ENCODE measurements at regions not wholly inside any gene's neighbourhood (a gene's known extent, or its start where the extent isn't known, plus 50 kb on each side); places are given as distances from the start of the nearest gene placed in this dataset.
"Not testable (repeated sequence)": the region's sequence is repeated elsewhere in the genome, so short reads cannot be mapped to it uniquely, and the experiment has no call there.

DNA sequence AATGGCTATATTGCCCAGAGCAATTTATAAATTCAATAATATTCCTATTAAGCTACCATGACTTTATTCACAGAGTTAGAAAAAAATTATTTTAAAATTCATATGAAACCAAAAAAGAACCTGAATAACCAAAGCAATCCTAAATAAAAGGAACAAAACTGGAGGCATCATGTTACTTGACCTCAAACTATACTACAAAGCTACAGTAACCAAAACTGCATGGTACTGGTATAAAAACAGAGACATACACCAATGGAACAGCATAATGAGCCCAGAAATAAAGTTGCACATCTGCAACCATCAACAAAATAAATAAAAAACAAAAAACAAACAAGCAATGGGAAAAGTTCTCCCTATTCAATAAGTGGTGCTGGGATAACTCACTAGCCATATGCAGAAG, 203.2 kb downstream of the RGS9 start:
- DNase-seq (no peak), ATAC-seq (no peak)
- intact Hi-C loops (cut with DNase I, micrococcal nuclease): no loop called here

- peak; percentile 31 for ATAC-seq
- no peak for DNase-seq
- intact Hi-C loops (cut with DNase I, micrococcal nuclease): no loop called here
Observed at GRCh38 chr17:65334406-65334805, 197.2 kb downstream of the RGS9 start.

DNA sequence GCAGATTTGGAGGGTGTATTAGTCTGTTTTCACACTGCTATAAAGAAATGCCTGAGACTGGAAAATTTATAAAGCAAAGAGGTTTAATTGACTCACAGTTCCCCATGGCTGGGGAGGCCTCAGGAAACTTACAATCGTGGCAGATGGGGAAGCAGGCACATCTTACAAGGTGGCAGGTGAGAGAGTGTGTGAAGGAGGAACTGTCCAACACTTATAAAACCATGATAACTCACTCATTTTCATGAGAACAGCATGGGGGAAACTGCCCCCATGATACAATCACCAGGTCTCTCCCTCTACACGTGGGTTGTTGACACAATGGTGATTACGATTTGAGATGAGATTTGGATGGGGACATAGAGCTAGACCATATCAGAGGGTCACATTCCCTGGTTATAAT, 195.6 kb downstream of the RGS9 start:
- intact Hi-C loops (cut with DNase I, micrococcal nuclease): no loop called here
- ATAC-seq (no peak), DNase-seq (no peak)

DNA sequence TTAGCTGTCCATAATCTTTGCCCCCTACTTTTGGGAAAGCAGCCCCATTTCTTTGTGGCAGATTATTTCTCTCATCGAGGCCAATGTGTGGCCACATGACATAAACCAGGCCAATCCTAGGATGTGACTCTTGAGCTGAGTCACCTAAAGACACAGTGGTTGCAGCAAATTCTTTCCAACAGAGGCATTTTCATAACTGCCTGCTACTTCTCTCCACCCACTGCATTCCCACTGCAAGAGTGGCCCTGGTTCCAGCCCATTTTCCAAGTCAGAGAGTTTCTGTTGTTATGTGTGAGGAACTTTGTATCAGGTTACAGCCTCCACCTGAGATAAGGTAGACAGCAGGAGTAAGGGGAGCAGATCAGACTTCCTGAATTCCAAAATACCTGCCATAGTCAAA, 195.2 kb downstream of the RGS9 start:
- ATAC-seq: no peak
- no peak for DNase-seq
- intact Hi-C loops (cut with DNase I, micrococcal nuclease): no loop called here

GRCh38 chr17:65328567-65328966, 191.4 kb downstream of the RGS9 start:
- intact Hi-C loops (cut with DNase I, micrococcal nuclease): no loop called here
- DNase-seq: peak; percentile 15 to 53
- peak; percentile 92 for ATAC-seq

GRCh38 chr17:65324611-65325342, 187.6 kb downstream of the RGS9 start:
- intact Hi-C loops (cut with DNase I, micrococcal nuclease): no loop called here
- ATAC-seq (no peak), DNase-seq (no peak)

DNA sequence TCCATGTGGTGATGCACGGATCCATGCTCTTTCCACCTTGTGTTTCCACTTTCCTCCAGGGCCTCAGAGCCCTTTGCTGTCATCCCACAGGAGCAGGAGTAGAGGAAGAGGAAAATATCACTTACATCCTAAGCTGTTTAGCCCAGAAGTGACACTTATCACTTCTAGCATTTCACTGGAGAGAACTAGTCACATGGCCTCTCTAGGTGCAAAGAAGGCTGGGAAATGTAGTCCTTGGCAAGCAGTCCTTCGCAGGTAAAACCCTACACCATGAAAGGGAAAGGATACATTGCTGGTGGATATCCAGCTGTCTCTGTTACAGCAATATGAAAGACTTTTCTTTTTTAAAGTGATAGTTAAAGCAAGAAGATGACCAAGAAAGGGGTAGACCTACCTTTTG, 185.9 kb downstream of the RGS9 start:
- DNase-seq (no peak), ATAC-seq (no peak)
- intact Hi-C loops (cut with DNase I, micrococcal nuclease): no loop called here

GRCh38 chr17:65320820-65321219, 183.7 kb downstream of the RGS9 start:
- DNase-seq: no peak
- intact Hi-C loops (cut with DNase I, micrococcal nuclease): no loop called here
- no peak for ATAC-seq

DNA sequence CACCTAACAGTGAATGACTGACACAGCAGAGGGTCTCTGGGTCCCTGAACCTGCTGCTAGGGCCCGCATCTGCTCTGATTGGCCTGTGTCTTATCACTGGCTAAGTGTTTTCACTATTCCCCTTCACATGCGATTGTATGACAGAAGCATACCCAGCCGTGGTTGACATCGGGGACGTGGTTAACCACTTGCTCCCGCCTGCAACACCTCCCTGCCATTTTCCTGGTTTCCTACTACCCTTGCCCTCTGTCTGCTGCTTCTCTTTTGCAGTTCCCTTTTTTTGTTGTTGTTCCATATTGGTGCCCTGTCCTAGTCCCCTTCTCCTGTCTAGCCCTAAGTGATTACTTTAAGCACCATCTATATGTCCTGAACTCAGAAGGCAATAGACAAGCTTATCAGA, 177.0 kb downstream of the RGS9 start:
- intact Hi-C loops (cut with DNase I, micrococcal nuclease): no loop called here
- DNase-seq (no peak), ATAC-seq (no peak)

- intact Hi-C loops (cut with DNase I, micrococcal nuclease): no loop called here
- ATAC-seq (peak; percentile 49), DNase-seq (no peak)
Observed at GRCh38 chr17:65312718-65313377, 175.7 kb downstream of the RGS9 start.

GRCh38 chr17:65311261-65311660, 174.1 kb downstream of the RGS9 start:
- no peak for DNase-seq
- no peak for ATAC-seq
- intact Hi-C loops (cut with DNase I, micrococcal nuclease): no loop called here

DNA sequence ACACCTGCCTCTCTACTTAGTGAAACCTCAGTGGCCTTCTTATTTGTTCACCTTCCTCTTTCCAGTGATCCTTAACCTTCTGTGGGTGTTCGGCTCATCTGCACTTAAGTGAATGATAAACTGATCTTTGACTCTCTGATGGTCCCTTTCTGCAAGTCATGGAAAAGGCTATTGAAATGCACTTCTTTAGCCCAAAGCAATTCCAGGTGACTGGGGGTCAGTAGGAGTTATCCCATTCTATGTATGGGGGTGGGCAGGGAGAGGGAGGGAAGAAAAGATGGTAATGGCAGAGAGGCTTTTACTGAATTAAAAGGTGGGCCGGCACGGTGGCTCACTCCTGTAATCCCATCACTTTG, 170.8 kb downstream of the RGS9 start:
- no peak for DNase-seq
- intact Hi-C loops (cut with DNase I, micrococcal nuclease): no loop called here

DNA sequence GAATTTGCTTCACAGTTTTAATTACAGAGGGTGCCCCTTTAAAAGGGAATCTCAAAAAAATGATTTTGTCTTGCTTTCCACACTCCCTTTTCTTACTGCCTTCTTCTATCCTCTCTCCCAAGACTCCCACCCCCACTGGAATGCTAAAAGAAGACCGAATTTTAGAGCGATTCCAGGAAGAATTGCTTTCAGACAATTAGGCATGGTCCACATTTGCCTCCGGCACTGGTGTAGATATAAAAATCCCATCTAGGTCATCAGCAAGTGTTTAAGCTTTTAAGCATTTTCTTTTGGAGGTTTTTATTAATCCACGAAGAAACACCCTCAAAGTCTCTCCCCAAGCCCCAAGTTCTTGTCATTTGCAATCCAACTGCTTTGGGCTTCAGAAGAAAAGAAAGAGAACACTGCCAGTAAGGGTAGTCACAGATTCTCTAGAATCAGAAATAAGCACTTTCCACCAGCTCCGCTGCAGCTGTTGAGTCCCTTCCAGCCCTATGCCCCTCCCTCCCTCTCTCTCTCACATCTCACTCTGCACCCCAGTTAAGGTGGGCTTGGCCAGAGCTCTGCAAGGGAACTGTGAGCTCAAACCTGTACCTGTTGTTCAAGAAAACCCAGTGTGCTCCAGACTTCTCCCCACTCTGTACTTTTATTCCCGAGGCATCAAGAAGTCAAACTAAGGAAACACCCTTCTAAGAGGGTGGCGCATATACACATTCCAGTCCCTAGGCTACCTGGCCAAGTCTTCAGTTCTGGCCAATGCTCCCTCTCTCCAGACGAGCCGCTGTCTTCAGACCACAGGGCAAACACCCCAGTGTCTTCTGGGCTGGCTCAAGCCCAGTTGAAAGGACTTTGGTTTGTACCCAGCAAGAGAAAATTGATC, 170.2 kb downstream of the RGS9 start:
- ATAC-seq (no peak), DNase-seq (no peak)
- intact Hi-C loops (cut with DNase I, micrococcal nuclease): no loop called here

More for the DNA sequence above, 170.8 kb downstream of the RGS9 start:
- ATAC-seq: no peak

GRCh38 chr17:65305778-65306177, 168.6 kb downstream of the RGS9 start:
- intact Hi-C loops (cut with DNase I, micrococcal nuclease): no loop called here
- DNase-seq (no peak), ATAC-seq (no peak)

DNA sequence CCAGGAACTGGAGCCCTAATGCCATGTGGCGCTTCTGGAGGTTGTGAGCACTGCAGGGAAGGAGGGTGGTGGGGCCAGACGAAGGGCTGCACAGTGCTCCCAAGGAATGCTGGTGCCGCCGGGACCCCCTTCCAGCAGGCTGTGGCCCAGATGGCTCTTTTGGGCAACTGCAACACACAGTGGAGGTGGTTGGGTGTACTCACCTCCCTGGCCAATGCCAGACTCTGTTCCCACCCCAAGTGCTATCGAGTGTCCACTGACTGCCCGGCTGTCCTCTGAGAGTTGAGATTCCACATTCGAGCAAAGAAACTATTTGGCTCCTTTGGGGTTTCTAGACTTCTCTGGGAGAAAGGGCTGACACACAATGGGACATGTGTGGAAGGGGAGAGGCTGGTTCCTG, 167.9 kb downstream of the RGS9 start:
- no peak for ATAC-seq
- intact Hi-C loops (cut with DNase I, micrococcal nuclease): no loop called here
- no peak for DNase-seq

- ATAC-seq; DNase-seq; intact Hi-C loops (cut with DNase I, micrococcal nuclease): not testable (repeated sequence)
Observed at GRCh38 chr17:65301882-65302281, 164.7 kb downstream of the RGS9 start.

GRCh38 chr17:65301184-65301583, 164.0 kb downstream of the RGS9 start:
- no peak for DNase-seq
- no peak for ATAC-seq
- intact Hi-C loops (cut with DNase I, micrococcal nuclease): no loop called here

GRCh38 chr17:65297916-65298315, 160.7 kb downstream of the RGS9 start:
- intact Hi-C loops (cut with DNase I, micrococcal nuclease): loop anchor here in 1 of 2 donors (10.0 kb wide), 1 partner anchor 257 kb away; no protein-coding TSS in a partner anchor
- ATAC-seq: no peak
- DNase-seq: no peak

- ATAC-seq (no peak), DNase-seq (no peak)
- intact Hi-C loops (cut with DNase I, micrococcal nuclease): loop anchor here in 1 of 2 donors (10.0 kb wide), 1 partner anchor 257 kb away; no protein-coding TSS in a partner anchor
Observed at GRCh38 chr17:65297384-65297783, 160.2 kb downstream of the RGS9 start.

Measured in left colon (tissue), 2 donors.